NCI-H2107 (cell line): ENCODE measurements at regions not wholly inside any gene's neighbourhood (a gene's known extent, or its start where the extent isn't known, plus 50 kb on each side); places are given as distances from the start of the nearest gene placed in this dataset.

Experiments
- DNase-seq: peaks from one replicate; lab custom pipeline; 2025; lab: John Stamatoyannopoulos, UW

DNA sequence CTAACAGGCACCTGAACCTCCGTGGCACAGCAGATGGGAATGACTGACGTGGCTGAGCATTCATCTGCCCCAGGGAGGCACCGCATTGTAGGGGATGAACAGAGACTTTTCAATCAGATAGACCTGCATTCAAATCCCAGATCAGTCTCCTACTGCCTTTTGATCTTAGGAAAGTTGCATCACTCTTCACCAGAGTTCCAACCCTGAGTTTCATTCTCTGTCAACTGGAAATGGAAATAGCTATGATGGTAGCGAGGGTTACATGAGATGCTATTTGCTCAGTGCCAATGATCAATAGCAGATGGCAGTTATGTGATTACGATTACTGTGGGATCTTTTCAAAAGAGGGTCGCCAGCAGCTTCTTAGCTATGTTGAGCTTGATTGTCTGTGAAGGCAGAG, 189.3 kb upstream of the RFC3 start:
- no peak for DNase-seq

- no peak for DNase-seq
These were observed 188.2 kb upstream of the RFC3 start for GRCh38 chr13:33629605-33630360.

- DNase-seq: no peak
These were observed 184.0 kb upstream of the RFC3 start for GRCh38 chr13:33633701-33634545.

- DNase-seq: no peak
These were observed 183.4 kb upstream of the RFC3 start for GRCh38 chr13:33634546-33634982.

DNA sequence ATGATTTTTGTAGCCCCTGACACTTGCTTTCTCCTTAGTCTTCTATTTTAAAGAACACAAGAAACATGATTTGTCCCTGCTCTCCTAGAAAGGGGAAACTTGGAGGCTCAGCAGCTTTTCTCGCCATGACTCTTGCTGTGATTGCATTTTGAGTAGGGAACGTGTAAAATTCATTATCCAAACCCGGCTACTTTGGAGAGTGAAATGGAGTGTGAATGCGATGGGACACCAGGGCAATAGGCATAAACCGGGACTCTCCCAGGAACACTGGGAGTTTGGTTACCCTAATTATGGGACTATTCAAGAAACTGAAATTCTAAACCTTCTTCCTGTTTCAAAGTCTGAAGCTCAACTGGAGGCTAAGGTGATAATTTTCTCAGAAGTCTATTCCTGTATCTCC, 181.7 kb upstream of the RFC3 start:
- no peak for DNase-seq

DNA sequence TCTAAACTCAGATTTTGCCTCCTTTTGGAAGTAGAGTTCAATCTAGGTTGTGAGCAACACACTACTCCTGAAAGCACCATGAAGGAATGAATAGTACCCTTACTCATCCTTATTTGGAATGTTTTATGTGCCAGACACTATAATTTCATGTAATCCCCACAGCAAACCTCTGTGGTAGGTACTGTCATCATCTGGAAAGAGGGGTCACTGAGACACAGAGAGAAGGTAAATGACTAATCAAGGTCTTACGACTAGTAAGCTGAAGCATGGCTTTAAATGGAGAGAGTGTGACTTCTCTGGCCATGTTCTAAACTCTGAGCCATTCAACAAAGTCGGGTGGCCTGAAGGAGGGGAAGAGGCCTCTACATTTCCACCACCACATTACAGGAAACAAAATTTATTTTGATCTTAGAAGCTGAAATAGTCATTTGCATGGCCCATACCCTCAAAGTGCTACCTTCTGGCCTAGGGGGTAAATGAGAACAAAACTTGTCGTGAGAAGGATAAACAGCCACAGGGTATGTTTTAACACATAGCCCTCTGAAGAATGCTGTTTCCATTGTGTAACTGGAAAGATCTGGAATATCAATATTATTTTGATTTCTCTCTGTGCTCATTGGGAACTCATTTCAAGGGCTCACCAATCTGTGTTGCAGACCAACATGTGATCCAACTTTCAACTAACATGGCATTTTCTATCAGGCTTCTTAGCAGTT, 180.8 kb upstream of the RFC3 start:
- DNase-seq: no peak

- no peak for DNase-seq
These were observed 179.8 kb upstream of the RFC3 start for GRCh38 chr13:33637978-33638743.

- DNase-seq: no peak
These were observed 178.8 kb upstream of the RFC3 start for GRCh38 chr13:33639158-33639557.

GRCh38 chr13:33639626-33640080, 178.3 kb upstream of the RFC3 start:
- DNase-seq: no peak

DNA sequence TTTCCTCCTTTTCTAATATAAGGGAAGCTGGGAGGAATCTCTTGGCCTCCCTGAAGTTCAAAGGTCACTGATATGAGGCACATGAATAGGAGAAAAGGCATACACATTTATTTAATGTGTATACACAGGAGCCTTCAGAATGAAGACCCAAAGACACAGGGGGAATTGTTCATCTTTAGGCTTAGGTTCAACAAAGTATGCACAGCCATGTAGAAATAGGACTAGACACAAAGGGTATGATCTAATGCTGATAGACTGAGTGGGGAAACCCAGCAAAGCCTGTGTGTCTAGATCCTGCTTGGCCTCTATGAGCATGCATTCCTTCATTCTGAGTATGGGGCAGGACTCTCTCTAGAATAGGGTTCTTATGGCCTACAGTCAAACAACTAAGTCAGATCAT, 177.1 kb upstream of the RFC3 start:
- no peak for DNase-seq

GRCh38 chr13:33642374-33643065, 175.4 kb upstream of the RFC3 start:
- no peak for DNase-seq

DNA sequence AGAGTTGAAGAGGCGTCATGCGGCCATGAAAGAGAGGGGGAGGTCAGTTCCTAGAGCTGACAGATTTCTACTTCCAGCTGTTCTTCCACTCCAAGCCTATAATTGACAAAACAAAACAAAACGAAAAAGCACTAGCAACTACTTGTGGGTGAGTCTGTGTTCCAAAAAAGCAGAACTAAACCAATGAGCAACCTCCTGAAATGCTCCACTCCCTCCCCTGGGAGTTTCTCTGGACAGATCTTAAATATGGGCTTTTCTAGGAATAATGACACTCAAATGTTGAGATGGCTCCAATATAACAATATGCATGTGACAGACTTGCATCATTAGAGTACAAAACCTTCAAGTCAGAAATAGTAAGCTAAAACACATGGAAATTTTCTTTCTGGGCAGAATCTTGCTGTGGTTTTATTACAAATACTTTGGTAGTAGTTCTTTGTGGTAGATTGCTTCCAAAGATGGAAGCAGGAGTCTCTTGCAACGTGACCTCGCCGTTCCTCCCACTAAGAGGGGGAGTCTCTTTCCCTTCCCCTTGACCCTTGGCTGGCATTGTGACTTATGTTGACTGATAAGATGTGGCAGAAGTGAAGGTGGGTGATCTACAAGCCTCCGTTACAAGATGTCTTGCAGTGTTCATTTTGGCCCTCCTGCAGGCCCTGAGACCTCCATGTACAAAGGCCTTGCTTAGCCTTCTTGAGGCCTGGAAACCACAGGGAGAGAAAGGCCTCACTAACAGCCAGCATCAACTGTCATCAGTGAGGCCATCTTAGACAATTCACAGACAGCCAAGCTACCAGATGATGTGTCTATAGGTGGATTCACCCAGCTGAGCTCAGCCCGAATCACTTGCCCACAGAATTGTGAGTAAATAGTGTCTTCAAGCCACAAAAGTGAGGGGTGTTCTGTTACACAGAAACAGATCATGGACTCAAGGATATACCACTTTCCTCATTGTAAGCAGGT, 173.1 kb upstream of the RFC3 start:
- DNase-seq: no peak

DNA sequence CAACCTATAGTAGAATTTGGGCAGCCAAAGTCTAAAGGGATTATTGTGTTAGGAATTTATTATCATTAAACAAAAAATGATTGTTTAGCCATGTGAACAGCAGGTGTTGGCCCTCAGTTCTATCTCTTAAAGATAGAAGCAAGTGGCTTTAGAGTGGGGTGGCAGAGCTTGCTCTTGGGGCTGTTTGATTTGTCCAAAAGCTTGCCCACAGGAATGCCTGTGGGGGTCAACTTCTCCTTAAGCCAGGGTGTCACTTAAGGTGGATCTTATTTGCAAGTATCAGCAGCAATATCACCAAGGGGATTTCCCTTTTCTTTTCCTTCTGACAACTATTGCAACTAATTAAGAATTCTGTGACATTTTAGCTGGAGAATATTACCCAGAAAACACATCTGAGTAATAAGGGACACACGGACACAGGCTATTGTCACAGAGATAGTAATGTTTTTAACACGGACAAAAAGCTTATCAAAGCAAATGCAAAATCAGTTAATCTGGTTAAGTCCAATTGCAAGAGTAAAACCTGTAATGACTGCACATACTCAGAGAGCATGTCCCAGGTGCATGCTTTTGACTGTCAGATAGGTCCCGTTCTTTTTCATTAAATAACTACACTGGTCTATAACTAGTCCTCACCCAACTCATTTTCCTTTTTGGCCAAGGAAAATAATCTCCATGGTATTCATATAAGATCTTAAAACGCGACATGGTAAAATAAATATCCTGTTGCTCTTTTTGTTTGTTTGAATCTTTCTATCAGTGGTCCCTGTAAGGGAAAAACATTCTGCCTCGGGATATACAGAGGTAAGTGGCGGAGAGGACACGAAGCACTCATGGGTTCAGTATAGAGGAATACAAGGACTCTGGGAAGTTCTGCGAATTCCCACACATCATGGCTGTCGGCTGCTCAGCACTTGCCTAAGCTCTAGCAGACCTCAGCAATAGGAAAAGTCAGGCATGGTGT, 172.1 kb upstream of the RFC3 start:
- DNase-seq: no peak

DNA sequence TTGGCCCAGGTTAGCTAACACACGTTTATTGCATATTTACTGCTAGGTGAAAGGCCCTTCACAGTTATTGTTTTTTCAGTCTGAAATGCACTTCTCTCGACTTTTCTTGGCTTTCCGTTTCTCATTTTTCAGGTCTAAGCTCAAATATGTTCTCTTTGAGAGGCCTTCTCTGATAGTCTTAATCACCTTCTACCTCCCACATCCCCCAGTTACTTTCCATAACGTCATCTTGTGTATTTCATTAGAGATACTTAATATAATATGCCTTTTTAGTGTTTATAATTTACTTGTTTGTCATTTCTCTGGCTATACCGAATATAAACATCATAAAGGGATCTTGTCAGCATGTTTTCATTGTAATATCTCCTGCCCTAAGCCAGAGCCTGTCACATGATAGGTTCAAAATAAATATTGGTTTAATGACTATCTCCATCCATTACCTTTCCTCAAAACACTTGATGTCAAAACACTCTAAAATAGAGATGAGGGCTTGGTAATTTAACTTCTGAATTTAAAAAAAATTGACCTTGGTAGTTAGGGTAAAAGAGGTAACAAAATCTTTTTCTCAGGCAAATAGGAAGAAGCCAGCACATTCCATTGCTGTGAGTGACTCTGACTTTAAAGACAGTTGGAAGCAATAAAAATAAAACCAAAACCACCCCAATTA, 168.6 kb upstream of the RFC3 start:
- no peak for DNase-seq

GRCh38 chr13:33651766-33652165, 166.2 kb upstream of the RFC3 start:
- no peak for DNase-seq

- DNase-seq: no peak
These were observed 160.7 kb upstream of the RFC3 start for GRCh38 chr13:33657274-33657673.

DNA sequence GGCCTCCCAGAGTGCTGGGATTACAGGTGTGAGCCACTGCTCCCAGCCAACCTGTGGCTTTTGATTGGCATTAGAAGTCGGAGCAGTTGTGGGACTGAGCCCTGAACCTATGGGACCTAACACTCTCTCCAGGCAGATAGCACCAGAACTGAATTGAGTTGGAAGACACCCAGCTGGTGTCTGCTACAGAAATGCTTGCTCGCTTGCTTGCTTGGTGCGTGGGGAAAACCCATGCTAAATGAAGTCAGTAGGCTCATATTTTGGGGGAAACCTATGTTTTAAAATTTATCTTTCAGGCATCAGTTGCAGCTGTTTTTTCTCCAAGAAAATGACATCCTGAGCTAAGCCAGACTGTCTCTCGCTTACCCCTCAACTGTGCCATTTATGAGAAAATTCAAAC, 158.5 kb upstream of the RFC3 start:
- no peak for DNase-seq

GRCh38 chr13:33659894-33660293, 158.1 kb upstream of the RFC3 start:
- DNase-seq: no peak
